ENCODE measurements at regions not wholly inside any gene's neighbourhood (a gene's known extent, or its start where the extent isn't known, plus 50 kb on each side); places are given as distances from the start of the nearest gene placed in this dataset.

DNA sequence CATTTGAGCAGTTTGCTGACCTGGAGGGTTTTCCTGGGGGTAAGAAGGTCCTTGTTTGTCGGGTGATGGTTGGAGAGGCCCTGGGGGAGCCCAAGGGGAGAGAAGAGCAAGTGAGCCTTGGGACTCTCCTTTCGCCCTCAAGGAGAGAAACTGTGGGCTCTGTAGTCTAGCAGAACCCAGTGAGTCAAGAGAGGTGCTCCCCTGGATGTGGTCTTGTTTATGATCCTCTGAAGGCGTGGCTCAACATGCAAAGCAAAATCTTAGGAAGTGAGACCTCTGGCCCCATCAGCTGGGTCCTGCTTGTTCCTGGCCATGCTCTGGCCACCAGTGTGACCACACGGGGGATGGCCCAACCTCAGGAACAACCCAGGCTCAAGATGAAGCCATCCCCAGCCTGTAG, 66.5 kb upstream of the ALX4 start:
- peaks cover 7% of the 10 kb centered on the region for H3K9me3 ChIP-seq

DNA sequence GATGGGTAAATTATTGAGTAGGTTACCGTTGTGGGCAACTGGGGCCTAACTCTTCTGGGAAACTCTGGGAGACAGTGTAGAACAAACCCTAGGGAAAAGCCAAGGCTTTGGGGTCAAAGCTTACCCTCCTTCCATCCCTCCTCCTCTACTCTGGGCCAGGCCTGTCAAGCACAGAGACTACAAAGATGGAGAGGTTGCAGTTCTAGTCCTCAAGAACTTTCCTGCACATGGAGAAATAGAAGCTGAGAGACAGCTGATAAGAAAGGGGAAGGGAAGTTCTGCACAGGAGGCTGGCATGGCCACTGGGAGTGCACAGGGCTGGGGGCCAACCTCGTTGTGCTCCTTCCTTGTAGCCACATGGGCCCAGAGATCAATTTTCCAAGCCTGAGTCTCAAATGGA, 67.2 kb upstream of the ALX4 start:
- Histone ChIP-seq H3K9me3 (peaks cover 7% of the 10 kb centered on the region), H3K27ac (no peak overlapping the region), H3K4me3 (no peak overlapping the region), H3K27me3 (peaks cover 16% of the 10 kb centered on the region), H3K4me1 (no peaks in the 10 kb centered on the region), H3K36me3 (no peaks in the 10 kb centered on the region)
- 80% methylated on average over 2 of the region's 2 CpGs for WGBS
- TF ChIP-seq, protein P1, sequence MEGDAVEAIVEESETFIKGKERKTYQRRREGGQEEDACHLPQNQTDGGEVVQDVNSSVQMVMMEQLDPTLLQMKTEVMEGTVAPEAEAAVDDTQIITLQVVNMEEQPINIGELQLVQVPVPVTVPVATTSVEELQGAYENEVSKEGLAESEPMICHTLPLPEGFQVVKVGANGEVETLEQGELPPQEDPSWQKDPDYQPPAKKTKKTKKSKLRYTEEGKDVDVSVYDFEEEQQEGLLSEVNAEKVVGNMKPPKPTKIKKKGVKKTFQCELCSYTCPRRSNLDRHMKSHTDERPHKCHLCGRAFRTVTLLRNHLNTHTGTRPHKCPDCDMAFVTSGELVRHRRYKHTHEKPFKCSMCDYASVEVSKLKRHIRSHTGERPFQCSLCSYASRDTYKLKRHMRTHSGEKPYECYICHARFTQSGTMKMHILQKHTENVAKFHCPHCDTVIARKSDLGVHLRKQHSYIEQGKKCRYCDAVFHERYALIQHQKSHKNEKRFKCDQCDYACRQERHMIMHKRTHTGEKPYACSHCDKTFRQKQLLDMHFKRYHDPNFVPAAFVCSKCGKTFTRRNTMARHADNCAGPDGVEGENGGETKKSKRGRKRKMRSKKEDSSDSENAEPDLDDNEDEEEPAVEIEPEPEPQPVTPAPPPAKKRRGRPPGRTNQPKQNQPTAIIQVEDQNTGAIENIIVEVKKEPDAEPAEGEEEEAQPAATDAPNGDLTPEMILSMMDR (IDR thresholded peaks at IDR 0.05): no peak
- TF ChIP-seq POLR2AphosphoS5 (IDR thresholded peaks at IDR 0.05) (no peak), EP300 (IDR thresholded peaks at IDR 0.05) (no peak), POLR2A (IDR thresholded peaks at IDR 0.05) (no peak)
- DNase-seq (ENCODE audit: low spot score in 2 of 2): peak in 1 of 2 donors; percentile 18

More for the DNA sequence above, 66.5 kb upstream of the ALX4 start:
- 76% methylated on average over 3 of the region's 4 CpGs for WGBS
- Histone ChIP-seq H3K4me3 (no peak overlapping the region), H3K36me3 (no peaks in the 10 kb centered on the region), H3K27me3 (peaks cover 13% of the 10 kb centered on the region), H3K27ac (no peak overlapping the region), H3K4me1 (no peaks in the 10 kb centered on the region)
- DNase-seq (ENCODE audit: low spot score in 2 of 2): peak in 1 of 2 donors; percentile 32
- no peak for TF ChIP-seq POLR2A (IDR thresholded peaks at IDR 0.05)
- TF ChIP-seq, protein P1 (IDR thresholded peaks at IDR 0.05): no peak
- no peak for TF ChIP-seq EP300 (IDR thresholded peaks at IDR 0.05)
- no peak for TF ChIP-seq POLR2AphosphoS5 (IDR thresholded peaks at IDR 0.05)

DNA sequence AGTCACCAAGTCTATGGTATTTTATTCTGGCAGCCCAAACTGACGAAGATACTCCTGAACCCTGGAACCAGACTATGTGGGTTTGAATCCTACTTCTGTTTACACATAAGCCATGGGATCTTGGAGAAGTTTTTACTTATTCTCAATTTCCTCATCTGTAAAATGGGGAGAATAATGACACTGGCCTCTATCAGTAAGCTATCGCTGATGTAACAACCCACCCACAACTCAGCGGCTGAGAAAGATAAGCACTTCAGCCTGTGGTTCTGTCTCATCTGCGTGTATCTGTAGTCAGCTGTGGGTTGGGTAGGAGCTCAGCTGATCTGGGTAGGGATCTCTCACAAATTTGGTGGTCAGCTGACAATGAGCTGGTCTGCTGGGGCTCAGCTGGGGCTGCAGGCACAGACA, 68.0 kb upstream of the ALX4 start:
- H3K4me1 ChIP-seq: no peaks in the 10 kb centered on the region
- WGBS: 83% methylated on average over 4 of the region's 4 CpGs
- peak in 1 of 2 donors; percentile 23 for DNase-seq (ENCODE audit: low spot score in 2 of 2)
- H3K4me3 ChIP-seq: no peak overlapping the region
- no peak overlapping the region for H3K27ac ChIP-seq
- peaks cover 7% of the 10 kb centered on the region for H3K9me3 ChIP-seq
- H3K27me3 ChIP-seq: peaks cover 21% of the 10 kb centered on the region
- H3K36me3 ChIP-seq: no peaks in the 10 kb centered on the region
- TF ChIP-seq POLR2AphosphoS5 (IDR thresholded peaks at IDR 0.05) (no peak), POLR2A (IDR thresholded peaks at IDR 0.05) (no peak)
- TF ChIP-seq, protein P1 (IDR thresholded peaks at IDR 0.05): no peak

DNA sequence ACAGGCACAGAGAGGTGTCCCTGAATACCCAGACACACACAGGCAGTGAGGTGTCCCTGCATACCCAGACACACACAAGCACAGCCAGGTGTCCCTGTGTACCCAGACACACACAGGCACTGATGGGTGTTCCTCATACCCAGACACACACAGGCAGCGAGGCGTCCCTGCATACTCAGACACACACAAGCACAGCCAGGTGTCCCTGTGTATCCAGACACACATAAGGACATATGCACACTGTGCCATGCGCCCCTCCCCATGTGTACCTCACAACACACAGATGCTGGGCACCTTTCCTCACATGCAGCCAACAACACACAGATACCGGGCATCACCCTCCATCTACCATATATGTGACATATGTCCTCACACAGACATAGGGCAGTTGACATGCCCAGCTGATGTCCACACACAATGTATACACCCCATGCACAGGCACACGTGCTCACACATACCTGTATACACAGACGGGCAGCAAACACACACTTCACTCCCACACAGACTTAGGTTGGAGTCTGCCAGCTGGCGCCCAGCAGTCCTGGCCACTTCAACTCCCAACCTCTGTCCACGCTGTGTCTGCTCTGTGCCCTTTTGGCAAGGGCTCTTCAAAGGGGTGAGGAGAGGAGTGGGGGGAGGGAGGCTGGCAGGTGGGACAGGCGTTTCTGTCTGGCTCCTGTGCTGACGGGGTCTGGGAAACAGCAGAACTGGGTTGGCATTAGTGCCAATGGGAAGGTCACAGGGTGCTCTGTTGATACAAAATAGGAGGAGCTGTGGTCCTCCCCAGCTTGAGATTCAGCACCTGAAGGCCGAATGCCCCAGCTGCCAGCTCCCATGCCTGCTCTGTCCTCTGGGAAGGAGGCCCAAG, 69.4 kb upstream of the ALX4 start:
- H3K27ac ChIP-seq: no peak overlapping the region

DNA sequence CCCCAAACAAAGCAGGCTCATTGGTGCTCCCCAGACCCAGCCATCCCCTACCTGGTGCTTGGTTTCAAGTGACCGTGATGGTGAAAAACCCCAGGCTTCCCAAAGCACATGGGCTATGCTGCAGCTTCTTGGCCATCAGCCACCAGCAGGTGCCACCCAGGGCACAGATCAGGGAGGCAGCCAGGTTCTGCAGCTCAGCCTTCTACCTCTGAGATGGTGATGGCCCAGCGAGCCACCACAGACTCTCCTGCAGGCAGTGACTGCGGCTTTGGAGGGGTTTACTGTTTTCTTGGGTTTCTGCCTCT, 70.0 kb upstream of the ALX4 start:
- Histone ChIP-seq H3K36me3 (no peaks in the 10 kb centered on the region), H3K27me3 (peaks cover 32% of the 10 kb centered on the region), H3K27ac (no peak overlapping the region), H3K4me1 (no peaks in the 10 kb centered on the region), H3K9me3 (peaks cover 7% of the 10 kb centered on the region), H3K4me3 (no peak overlapping the region)
- no peak for DNase-seq (ENCODE audit: low spot score in 2 of 2)
- TF ChIP-seq POLR2AphosphoS5 (IDR thresholded peaks at IDR 0.05): no peak
- TF ChIP-seq EP300 (IDR thresholded peaks at IDR 0.05): no peak
- TF ChIP-seq, protein P1 (IDR thresholded peaks at IDR 0.05): no peak
- no peak for TF ChIP-seq POLR2A (IDR thresholded peaks at IDR 0.05)
- WGBS: no CpG with 5 or more reads among the region's 3 CpGs

More for the DNA sequence above, 69.4 kb upstream of the ALX4 start:
- peaks cover 32% of the 10 kb centered on the region for H3K27me3 ChIP-seq
- H3K9me3 ChIP-seq: peaks cover 7% of the 10 kb centered on the region
- no peaks in the 10 kb centered on the region for H3K36me3 ChIP-seq
- H3K4me1 ChIP-seq: no peaks in the 10 kb centered on the region
- DNase-seq (ENCODE audit: low spot score in 2 of 2): peak in 1 of 2 donors; percentile 37
- H3K4me3 ChIP-seq: no peak overlapping the region
- WGBS: 83% methylated on average over 11 of the region's 11 CpGs
- no peak for TF ChIP-seq POLR2AphosphoS5 (IDR thresholded peaks at IDR 0.05)
- no peak for TF ChIP-seq EP300 (IDR thresholded peaks at IDR 0.05)
- TF ChIP-seq POLR2A (IDR thresholded peaks at IDR 0.05): no peak
- TF ChIP-seq, protein P1 (IDR thresholded peaks at IDR 0.05): no peak

Measured in suprapubic skin (tissue), 4 donors.